Eye (tissue), 1 donor: ENCODE measurements at regions not wholly inside any gene's neighbourhood (a gene's known extent, or its start where the extent isn't known, plus 50 kb on each side); places are given as distances from the start of the nearest gene placed in this dataset.
"Not testable (repeated sequence)": the region's sequence is repeated elsewhere in the genome, so short reads cannot be mapped to it uniquely, and the experiment has no call there.

Experiments used
- DNase-seq: peaks from one replicate; pipeline ENCODE4 v3.0.0-alpha.2; 2015

GRCh38 chr4:138891631-138892031 lies 124.0 kb upstream of the NOCT start:
- DNase-seq, result peak; percentile 67

DNA sequence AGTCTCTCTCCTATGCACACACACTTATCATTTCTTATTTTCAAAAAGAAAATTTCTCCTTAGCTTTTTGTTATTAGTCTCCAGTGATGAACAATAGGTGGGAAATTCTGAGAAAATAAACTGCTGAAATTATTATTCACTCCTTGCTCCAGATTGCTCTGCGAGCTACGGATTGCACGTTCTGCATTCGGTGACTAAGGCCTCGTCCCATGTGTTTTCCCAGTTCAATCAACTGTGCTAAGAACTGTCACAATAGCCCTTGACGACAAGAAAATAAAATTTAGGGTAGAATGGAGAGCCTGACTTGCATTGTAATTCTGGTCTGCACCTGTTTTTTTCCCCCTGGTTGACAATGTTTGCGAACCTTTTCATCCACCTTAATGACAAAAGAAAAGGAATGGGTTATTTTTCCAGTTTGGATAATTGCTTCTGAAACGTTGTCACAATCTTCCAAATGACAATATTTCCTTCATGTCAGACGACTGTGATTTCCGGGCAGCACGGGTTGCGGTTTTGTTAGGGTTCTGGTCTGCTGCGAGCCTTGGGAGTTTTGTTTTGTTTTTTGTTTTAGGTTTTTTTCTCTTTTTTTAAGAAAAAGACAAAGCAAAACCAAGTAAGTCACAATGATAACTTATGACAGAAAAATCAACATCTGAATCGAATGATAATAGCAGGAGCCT lies 124.5 kb upstream of the NOCT start:
- DNase-seq, result peak; percentile 60

DNA sequence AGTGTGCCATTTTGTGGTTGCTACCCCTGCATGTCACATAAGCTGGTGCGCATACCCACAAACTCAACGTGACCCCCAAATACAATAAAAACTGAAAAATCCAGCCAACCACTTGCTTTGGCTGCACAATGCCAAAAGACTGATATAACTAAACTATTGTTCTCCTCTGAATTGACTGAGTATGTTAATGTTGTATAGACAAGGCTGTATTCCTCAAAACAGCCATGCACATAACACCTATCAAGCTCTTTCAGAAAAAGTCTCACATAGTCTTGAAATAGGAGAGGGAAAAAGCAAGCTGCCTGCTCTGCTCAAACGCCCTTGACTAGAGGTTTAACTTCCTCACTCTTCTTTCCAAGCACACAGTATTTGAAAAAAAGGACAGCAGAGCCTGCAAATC lies 126.4 kb upstream of the NOCT start:
- DNase-seq, result no peak

- DNase-seq, result no peak
These were observed 127.8 kb upstream of the NOCT start for GRCh38 chr4:138887741-138888140.

- DNase-seq, result no peak
These were observed 128.2 kb upstream of the NOCT start for GRCh38 chr4:138887341-138887740.

DNA sequence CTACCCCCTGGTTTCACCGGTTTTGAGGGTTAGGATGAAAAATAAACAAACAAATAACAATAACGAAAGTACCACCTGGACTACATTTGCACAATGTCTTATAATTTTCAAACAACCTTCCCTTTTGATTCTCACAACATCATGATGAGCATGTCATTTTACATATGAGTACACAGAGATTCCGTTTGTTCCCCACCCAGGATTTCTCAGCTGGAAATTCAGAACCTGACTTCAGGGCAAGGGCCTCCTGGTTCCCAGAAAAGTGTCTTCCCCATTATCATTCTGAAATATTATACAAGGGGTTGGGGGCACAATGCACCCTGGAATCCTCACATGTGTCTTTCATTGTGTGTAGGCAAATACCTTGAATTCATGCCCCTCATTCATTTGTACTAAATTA lies 135.8 kb upstream of the NOCT start:
- DNase-seq, result no peak

GRCh38 chr4:138875891-138876608 lies 139.5 kb upstream of the NOCT start:
- DNase-seq, result no peak

GRCh38 chr4:138871555-138871875 lies 144.1 kb upstream of the NOCT start:
- no peak for DNase-seq

DNA sequence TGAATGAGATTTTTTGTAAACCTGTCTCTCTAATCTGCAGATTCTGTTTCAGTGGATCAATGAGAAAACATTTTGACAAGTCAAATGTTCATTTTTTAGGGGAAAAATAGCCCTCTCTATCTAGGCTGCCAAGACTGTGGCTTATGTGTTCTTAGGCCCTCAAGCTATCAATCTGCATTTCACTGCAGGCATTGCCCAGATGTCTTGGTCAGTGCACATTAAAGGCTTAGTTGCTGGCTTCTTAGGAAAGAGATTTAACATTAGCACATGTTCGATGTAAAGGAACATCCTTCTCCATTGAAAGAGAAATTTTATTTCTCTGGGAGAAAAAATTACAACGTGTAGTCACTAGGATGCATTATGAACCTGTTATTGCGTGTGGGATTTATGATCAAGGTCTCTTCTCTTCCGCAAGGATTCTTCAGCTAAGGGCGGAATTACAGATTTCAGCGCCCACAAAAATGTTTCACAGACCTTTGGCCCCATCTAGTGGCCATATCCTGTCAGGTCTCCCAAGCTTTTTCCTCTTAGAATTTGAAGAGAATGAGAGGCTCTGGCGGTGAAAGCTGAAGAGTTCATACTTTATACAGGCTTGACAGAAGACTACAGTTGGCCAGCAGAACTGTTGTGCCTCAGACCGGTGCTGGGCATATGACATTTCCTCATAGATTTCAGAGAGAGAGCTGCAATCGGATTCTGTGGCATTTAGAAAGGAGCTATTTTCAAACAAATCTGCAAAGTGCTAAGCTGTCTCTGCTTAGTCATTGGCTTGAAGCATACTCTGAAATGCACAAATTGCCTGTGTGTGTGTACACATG lies 144.6 kb upstream of the NOCT start:
- DNase-seq, result peak; percentile 97

GRCh38 chr4:138869631-138870030 lies 145.9 kb upstream of the NOCT start:
- no peak for DNase-seq

DNA sequence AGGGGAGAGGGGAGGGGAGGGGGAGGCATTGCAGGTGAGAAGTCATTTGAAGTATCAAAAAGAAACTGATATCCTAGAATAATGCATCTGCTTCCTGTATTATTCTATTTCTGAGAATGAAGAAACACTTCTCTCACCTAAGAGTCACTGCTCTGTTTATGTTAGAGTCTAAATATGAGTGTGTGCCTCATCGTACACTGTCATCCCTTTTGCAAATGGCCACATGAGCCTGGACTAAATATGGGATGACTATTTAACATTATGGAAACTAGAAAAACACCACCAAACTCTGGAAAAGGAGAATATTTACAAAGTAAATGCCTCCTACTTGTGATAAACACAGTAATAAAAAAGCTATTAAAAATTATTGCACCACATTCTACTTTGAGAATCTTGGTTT lies 146.4 kb upstream of the NOCT start:
- no peak for DNase-seq

DNA sequence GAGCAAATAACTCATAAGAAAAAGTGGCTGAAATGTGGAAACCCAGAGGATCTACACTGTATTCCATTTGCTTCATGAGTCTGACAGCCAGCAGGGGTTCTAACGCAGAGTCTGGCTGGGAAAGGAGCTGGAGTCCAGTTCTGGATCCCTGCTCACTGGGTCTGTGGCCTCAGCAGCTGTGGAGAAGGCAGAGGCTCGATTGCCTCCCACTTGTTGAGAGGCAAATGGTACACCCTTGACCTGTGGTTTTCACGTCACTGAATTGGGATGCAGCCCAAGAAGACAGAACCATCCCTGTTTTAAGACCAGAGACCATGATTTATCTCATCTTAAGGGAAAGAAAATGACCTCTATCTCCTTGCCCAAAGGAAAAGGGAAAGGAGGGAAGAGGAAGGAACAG lies 147.0 kb upstream of the NOCT start:
- no peak for DNase-seq

DNA sequence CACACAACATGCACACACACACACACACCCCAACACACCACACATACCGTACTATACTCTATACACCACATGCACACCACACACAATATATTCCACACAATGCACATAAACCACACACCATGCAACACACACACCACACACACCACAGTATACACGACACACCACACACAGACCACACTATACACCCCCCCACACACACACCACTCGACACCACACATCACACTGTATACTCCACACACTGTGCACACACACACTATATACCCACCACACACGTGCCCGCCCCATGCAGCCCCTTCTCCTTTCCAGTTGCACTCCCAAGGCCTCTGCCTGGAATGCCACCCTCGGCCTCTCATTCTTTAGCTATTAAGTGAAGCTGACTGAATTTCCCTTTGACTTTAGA lies 148.2 kb upstream of the NOCT start:
- peak; percentile 46 for DNase-seq

DNA sequence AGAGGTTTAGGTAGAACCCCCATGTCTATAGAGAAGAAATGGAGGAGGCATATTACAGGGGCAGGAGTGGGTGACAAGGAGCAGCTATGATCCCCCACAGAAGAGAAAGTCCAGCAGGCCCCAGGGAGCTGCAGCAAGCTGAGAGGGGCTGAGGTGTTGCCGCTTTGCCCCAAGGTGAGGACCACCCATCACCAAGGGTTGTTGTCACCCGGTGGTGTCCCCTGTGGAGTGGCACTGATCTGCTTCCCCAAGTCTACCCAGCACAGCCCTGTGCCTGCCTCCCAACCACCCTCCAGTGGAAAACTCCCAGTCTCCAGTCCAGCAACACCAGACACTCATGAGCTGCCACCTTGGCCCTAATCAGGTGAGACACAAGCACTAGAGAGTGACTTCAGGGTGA lies 149.3 kb upstream of the NOCT start:
- DNase-seq, result no peak

- DNase-seq, result no peak
These were observed 149.8 kb upstream of the NOCT start for GRCh38 chr4:138865765-138866164.

DNA sequence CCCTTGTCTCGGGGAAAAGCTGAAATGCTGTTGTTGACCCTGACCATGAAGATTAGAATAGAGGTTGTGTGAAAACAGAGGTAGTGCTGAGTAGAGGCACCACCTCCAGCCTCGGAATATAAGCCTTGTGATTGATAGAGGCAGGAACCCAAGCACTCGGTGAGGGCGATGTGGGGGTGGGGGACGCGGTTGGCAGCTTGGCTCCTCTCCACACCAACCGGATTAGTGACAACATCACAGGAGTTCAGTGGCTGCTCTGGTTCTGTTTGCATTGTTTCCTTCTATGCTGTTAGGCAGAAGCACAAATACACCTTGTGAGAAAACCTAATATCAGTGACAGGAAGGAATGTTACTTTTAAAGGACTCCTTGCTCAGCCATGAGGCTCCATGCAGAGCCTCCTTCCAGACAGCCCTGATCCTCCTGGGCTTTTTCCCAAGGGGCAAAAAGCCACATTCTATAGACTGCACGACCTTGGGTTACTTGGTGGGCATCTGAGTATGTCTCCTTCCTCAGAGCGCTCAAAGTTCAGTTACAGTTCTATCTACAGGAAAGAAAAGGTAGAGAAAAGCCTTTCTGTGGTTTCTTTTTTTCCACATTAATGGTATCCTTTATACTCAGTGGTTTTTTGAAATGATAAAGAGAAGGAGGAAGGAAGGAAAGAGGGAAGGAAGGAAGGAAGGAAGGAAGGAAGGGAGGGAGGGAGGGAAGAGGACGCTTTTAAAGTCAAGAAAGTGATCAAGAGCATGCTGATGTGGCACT lies 150.4 kb upstream of the NOCT start:
- DNase-seq, result no peak

DNA sequence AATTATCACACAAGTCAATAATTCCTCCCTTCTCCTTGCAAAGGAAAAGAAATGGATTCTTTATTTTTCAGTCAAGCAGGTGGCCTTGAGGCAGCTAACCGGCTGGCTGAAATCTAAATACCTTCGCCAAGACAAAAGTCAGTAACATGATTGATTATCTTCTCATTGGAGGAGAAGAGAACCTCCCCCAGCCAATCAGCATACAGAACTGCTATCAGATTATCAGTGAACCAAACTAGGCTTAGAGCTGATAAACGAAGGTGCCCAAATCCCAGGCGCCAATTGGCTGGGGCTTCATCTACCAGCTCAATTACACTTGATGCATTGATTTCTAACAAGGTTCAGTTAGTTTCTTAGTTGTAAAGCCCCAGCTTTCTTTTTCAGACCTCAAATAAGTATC lies 152.4 kb upstream of the NOCT start:
- DNase-seq, result no peak

DNA sequence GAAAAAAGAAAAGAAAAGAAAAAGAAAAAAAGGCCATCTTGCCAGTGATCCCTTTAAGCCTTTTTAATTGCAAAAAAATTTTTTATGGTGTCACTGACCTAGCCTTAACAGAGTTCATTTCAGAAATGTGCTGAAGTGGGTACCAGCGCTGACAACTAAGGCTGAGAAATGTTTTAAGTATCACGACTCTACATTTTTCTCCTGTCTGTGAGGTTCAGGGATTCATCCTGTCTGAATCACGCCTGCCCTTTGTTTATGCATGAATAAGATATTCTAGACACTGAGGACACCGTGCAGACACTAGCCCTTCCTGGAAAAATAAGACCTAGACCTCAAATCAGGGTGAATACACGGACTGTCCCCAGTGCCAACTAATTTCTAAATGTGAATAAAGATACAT lies 154.4 kb upstream of the NOCT start:
- DNase-seq, result no peak

DNA sequence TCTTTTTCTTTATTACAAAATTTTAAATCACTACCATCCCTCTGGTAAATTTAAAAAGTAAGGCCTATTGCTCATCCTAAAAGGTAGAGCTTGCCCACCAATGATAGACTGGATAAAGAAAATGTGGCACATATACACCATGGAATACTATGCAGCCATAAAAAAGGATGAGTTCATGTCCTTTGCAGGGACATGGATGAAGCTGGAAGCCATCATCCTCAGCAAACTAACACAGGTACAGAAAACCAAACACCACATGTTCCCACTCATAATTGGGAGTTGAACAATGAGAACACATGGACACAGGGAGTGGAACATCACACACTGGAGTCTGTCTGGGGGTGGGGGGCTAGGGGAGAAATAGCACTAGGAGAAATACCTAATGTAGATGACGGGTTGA lies 155.2 kb upstream of the NOCT start:
- not testable (repeated sequence) for DNase-seq

DNA sequence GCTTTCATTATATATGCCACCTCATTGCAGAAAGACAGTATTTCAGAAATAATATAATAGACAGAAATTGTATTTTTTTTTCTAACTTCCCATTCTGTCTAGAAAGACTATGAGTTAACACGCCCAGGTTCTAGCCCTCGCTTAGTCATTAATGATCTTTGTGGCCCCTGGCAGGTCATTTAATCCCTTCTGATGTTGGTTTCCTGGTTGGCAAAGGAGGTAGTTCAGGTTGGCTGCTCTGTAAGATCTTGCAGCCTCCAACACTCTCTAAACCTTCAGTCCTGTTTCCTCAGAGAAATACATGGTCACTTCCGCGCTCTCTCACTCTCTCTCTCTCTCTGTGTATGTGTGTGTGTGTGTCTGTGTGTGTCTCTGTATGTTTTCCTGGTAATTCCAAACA lies 156.3 kb upstream of the NOCT start:
- no peak for DNase-seq

- no peak for DNase-seq
These were observed 157.2 kb upstream of the NOCT start for GRCh38 chr4:138858419-138858818.

DNA sequence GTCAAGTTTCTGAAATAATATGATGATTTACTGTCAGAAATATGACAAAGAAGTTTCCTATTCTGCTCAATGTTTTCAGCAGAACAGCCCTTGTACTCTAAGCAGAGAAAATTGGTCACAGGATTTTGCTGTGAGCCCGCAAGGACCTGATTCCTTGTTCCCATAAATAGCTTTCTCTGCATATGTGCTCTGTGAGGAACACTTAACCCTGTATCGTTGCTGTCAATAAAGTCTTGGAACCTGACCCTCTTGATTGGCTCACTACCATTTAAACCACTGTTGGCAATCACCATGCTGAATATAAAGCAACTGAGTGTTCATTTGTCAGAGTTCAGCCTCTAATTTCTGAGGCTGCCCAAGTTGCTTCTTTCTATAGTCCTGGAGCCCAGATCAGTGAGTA lies 158.2 kb upstream of the NOCT start:
- DNase-seq, result no peak

DNA sequence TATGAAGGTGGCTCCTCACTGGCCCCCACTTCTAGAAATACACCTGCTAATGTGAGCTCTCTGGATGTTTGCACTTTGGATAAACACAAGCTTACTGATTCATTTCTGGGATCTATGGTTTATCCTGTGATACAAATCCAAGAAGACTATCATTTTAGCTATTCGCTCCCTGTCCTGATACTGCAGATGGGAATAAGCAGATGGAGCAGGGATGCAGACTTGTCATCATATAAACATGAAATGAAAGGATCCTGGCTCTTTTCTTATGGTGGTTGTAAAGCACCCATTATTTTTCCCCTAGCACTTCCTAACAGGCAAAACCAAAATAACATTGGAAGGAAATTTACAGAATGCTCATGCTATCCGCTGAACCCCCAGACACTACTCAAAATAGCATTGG lies 162.9 kb upstream of the NOCT start:
- no peak for DNase-seq
